ENCODE measurements at regions not wholly inside any gene's neighbourhood (a gene's known extent, or its start where the extent isn't known, plus 50 kb on each side); places are given as distances from the start of the nearest gene placed in this dataset.

GRCh38 chr6:131394768-131395432 is 178.1 kb upstream of the ARG1 start (continued):
- TF ChIP-seq CTCF (IDR thresholded peaks at IDR 0.05; ENCODE audit: control extremely low read depth in 1 of 3, insufficient read depth in 1 of 3, low read depth in 1 of 3, low read length in 3 of 3), result no peak
- no peak for TF ChIP-seq YY1 (IDR thresholded peaks at IDR 0.05; ENCODE audit: low read depth, low read length)
- no peak for TF ChIP-seq BCL11A (IDR thresholded peaks at IDR 0.05; ENCODE audit: low read depth in 2 of 2, low read length in 2 of 2)
- no peak for TF ChIP-seq BACH1 (IDR thresholded peaks at IDR 0.05; ENCODE audit: low read length)
- no peak for TF ChIP-seq CHD2 (IDR thresholded peaks at IDR 0.05; ENCODE audit: low read length)
- no peak for TF ChIP-seq SIRT6 (IDR thresholded peaks at IDR 0.05; ENCODE audit: low read length)
- no peak for TF ChIP-seq POLR2AphosphoS5 (IDR thresholded peaks at IDR 0.05; ENCODE audit: low read depth, low read length)
- no peak for TF ChIP-seq RXRA (IDR thresholded peaks at IDR 0.05; ENCODE audit: insufficient read depth, low read depth, low read length)
- TF ChIP-seq CHD7 (IDR thresholded peaks at IDR 0.05; ENCODE audit: insufficient replicate concordance, low read length), result no peak
